H1 (cell line): ENCODE measurements at regions not wholly inside any gene's neighbourhood (a gene's known extent, or its start where the extent isn't known, plus 50 kb on each side); places are given as distances from the start of the nearest gene placed in this dataset.
"Not testable (repeated sequence)": the region's sequence is repeated elsewhere in the genome, so short reads cannot be mapped to it uniquely, and the experiment has no call there.

ENCODE experiments used
- CTCF ChIA-PET: fragments of 300-600 bp; sonication (Branson Sonifier 250); formaldehyde crosslinking; loops from one replicate; lab custom pipeline; 2021; ENCODE audit not compliant: partially characterized antibody; lab: Charles Lee
- POLR2A ChIA-PET: fragments of 300-600 bp; sonication (Branson Sonifier 250); formaldehyde crosslinking; loops from one replicate; lab custom pipeline; 2021; ENCODE audit warnings: inconsistent platforms; ENCODE audit not compliant: partially characterized antibody; lab: Charles Lee
- DNase-seq, 2 experiments: peaks; one replicate each; pipeline versions ENCODE4 v3.0.0 to v3.0.0-alpha.2; 2010 to 2022; ENCODE audit warnings: low spot score in 2 of 2, low read depth in 1 of 2, mixed read lengths in 1 of 2
- FAIRE-seq: peaks from 2 replicates; lab custom pipeline; 2011; peaks lifted over from hg19 to GRCh38; lab: Jason Lieb, UNC
- H2AFZ ChIP-seq: 2 replicates; pipeline ENCODE4 v1.8.1; 2012; ENCODE audit warnings: low read length, inconsistent platforms
- H2AK5ac ChIP-seq: 2 replicates; pipeline ENCODE4 v1.6.1; 2013; ENCODE audit warnings: low read depth, low read length
- H2BK120ac ChIP-seq: replicated peaks from 2 replicates; pipeline ENCODE3; 2013; ENCODE audit warnings: low read depth, low read length, inconsistent platforms
- H2BK12ac ChIP-seq: 2 replicates; pipeline ENCODE4 v1.6.1; 2013; ENCODE audit warnings: low read depth, low read length
- H2BK15ac ChIP-seq: 2 replicates; pipeline ENCODE4 v1.6.1; 2013; ENCODE audit warnings: low read length
- H2BK20ac ChIP-seq: 2 replicates; pipeline ENCODE4 v1.6.1; 2013; ENCODE audit warnings: low read length
- H2BK5ac ChIP-seq: 2 replicates; pipeline ENCODE4 v1.6.1; 2013; ENCODE audit warnings: low read depth, low read length
- H3K14ac ChIP-seq: 2 replicates; pipeline ENCODE4 v1.6.1; 2013; ENCODE audit warnings: inconsistent platforms; ENCODE audit not compliant: insufficient read length
- H3K18ac ChIP-seq: 2 replicates; pipeline ENCODE4 v1.6.1; 2013; ENCODE audit warnings: low read length; ENCODE audit errors: extremely low read depth
- H3K23ac ChIP-seq: 2 replicates; pipeline ENCODE4 v1.6.1; 2013; ENCODE audit warnings: inconsistent platforms; ENCODE audit not compliant: insufficient read length
- H3K23me2 ChIP-seq: 2 replicates; pipeline ENCODE4 v1.6.1; 2013; ENCODE audit warnings: low read depth, low read length
- H3K27ac ChIP-seq: 2 replicates; pipeline ENCODE4 v1.6.1; 2011; ENCODE audit warnings: low read depth, low read length, inconsistent platforms
- H3K27me3 ChIP-seq, 4 experiments: replicated peaks in 1 of 4; 1 replicate in 1 of 4; 2 replicates in 3 of 4; pipeline versions ENCODE4 v1.6.1 to v1.8.1; 2011 to 2013; ENCODE audit warnings: low read length in 3 of 4, mild to moderate bottlenecking in 3 of 4, inconsistent platforms in 2 of 4, mixed read lengths in 2 of 4, moderate library complexity in 1 of 4; ENCODE audit not compliant: control insufficient read depth in 3 of 4, insufficient read depth in 3 of 4; ENCODE audit errors: extremely low read depth in 1 of 4
- H3K36me3 ChIP-seq, 4 experiments: 2 replicates each; pipeline versions ENCODE4 v1.6.1 to v1.8.1; 2011 to 2013; ENCODE audit warnings: mild to moderate bottlenecking in 4 of 4, low read length in 3 of 4, moderate library complexity in 2 of 4, control low read depth in 1 of 4, inconsistent platforms in 1 of 4; ENCODE audit not compliant: insufficient read depth in 4 of 4, control insufficient read depth in 2 of 4
- H3K4ac ChIP-seq: replicated peaks from 2 replicates; pipeline ENCODE3; 2013; ENCODE audit warnings: low read length, low read depth, mixed read lengths, inconsistent platforms; ENCODE audit not compliant: insufficient read length
- H3K4me1 ChIP-seq, 4 experiments: replicated peaks in 1 of 4; 1 replicate in 1 of 4; 2 replicates in 3 of 4; pipeline versions ENCODE4 v1.6.1 to v1.8.1; 2011 to 2013; ENCODE audit warnings: low read length in 3 of 4, inconsistent platforms in 2 of 4, mixed read lengths in 1 of 4; ENCODE audit not compliant: insufficient read depth in 4 of 4, control insufficient read depth in 3 of 4
- H3K4me2 ChIP-seq, 2 experiments: 2 replicates each; pipeline versions ENCODE4 v1.6.1 to v1.8.1; 2011 to 2013; ENCODE audit warnings: low read depth in 2 of 2, low read length in 2 of 2, control low read depth in 1 of 2, inconsistent platforms in 1 of 2, mild to moderate bottlenecking in 1 of 2; ENCODE audit not compliant: insufficient read depth in 1 of 2
- H3K4me3 ChIP-seq, 4 experiments: fragments of 200-600, 300-600 bp in 1 of 4; sonication (generic), shearing (Covaris generic), sonication (Bioruptor Twin) in 1 of 4; 2 replicates each; pipeline versions ENCODE4 v1.5.1 to v1.8.1; 2011 to 2016; ENCODE audit warnings: low read length in 4 of 4, low read depth in 3 of 4, control low read depth in 2 of 4, inconsistent platforms in 2 of 4, mild to moderate bottlenecking in 2 of 4, mixed read lengths in 1 of 4, moderate library complexity in 1 of 4; ENCODE audit not compliant: insufficient read depth in 2 of 4; ENCODE audit errors: extremely low read depth in 1 of 4
- H3K56ac ChIP-seq: replicated peaks from 2 replicates; pipeline ENCODE3; 2013; ENCODE audit warnings: low read depth, mild to moderate bottlenecking, mixed read lengths, low read length, inconsistent platforms; ENCODE audit not compliant: insufficient read length
- H3K79me1 ChIP-seq: 2 replicates; pipeline ENCODE4 v1.6.1; 2013; ENCODE audit warnings: low read depth, low read length, control low read depth
- H3K79me2 ChIP-seq, 2 experiments: 2 replicates each; pipeline versions ENCODE4 v1.6.1 to v1.8.1; 2012 to 2013; ENCODE audit warnings: low read length in 2 of 2, mild to moderate bottlenecking in 2 of 2, inconsistent platforms in 1 of 2; ENCODE audit not compliant: insufficient read depth in 2 of 2, control insufficient read depth in 1 of 2
- H3K9ac ChIP-seq, 4 experiments: replicated peaks in 1 of 4; 1 replicate in 1 of 4; 2 replicates in 3 of 4; pipeline versions ENCODE4 v1.6.1 to v1.8.1; 2011 to 2013; ENCODE audit warnings: low read depth in 3 of 4, low read length in 3 of 4, control low read depth in 2 of 4, mild to moderate bottlenecking in 2 of 4, moderate library complexity in 2 of 4, inconsistent platforms in 1 of 4; ENCODE audit errors: extremely low read depth in 1 of 4
- H3K9me3 ChIP-seq, 2 experiments: 2 replicates each; pipeline versions ENCODE4 v1.6.1 to v1.8.1; 2012 to 2013; ENCODE audit warnings: mild to moderate bottlenecking in 2 of 2, moderate library complexity in 2 of 2, control low read depth in 1 of 2, inconsistent platforms in 1 of 2, low read depth in 1 of 2, low read length in 1 of 2, mixed read lengths in 1 of 2; ENCODE audit not compliant: insufficient read depth in 2 of 2
- H4K20me1 ChIP-seq, 2 experiments: replicated peaks in 1 of 2; 2 replicates each; pipeline versions ENCODE3 to v1.8.1; 2011 to 2013; ENCODE audit warnings: inconsistent platforms in 2 of 2, low read length in 2 of 2, mild to moderate bottlenecking in 1 of 2; ENCODE audit not compliant: insufficient read depth in 2 of 2, control insufficient read depth in 1 of 2
- H4K5ac ChIP-seq: 2 replicates; pipeline ENCODE4 v1.6.1; 2013; ENCODE audit warnings: low read length, low read depth, mixed read lengths, inconsistent platforms; ENCODE audit not compliant: insufficient read length
- H4K8ac ChIP-seq: 2 replicates; pipeline ENCODE4 v1.8.0; 2013; ENCODE audit warnings: mild to moderate bottlenecking, moderate library complexity, low read length, inconsistent platforms; ENCODE audit not compliant: insufficient read depth; ENCODE audit errors: extremely low read depth
- H4K91ac ChIP-seq: replicated peaks from 2 replicates; pipeline ENCODE3; 2013; ENCODE audit warnings: low read length, mixed read lengths, inconsistent platforms; ENCODE audit not compliant: insufficient read length
- WGBS, 2 experiments: shearing (Covaris generic) in 1 of 2; methylation state at CpG; one replicate each; pipeline versions ENCODE4 v1.1.6 to v1.1.7; 2013 to 2015; ENCODE audit warnings: low lambda C conversion rate in 2 of 2, mixed read lengths in 2 of 2, inconsistent platforms in 1 of 2, low coverage in 1 of 2, missing lambda C conversion rate in 1 of 2; ENCODE audit not compliant: insufficient replicate concordance in 2 of 2, insufficient coverage in 1 of 2, insufficient read length in 1 of 2; ENCODE audit errors: extremely low coverage in 1 of 2, missing lambda C conversion rate in 1 of 2; 5-methylcytosine and 5-hydroxymethylcytosine counted together

DNA sequence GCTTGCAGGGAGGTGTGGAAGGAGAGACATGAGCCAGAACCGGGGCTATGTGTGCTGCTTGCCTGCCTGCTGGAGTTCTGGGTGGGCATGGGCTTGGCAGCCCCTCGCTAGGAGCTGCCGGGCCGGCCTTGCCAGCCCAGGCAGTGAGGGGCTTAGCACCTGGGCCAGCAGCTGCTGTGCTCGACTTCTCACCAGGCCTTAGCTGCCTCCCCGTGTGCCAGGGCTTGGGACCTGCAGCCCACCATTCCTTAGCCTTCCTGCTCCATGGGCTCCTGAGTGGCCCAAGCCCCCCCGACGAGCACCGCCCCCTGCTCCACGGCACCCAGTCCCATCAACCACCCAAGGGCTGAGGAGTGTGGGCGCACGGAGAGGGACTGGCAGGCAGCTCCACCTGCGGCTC lies 111.3 kb downstream of the OTOP1 start:
- DNase-seq, H3K4ac ChIP-seq, H3K18ac ChIP-seq, H3K56ac ChIP-seq, H2AFZ ChIP-seq, H3K79me2 ChIP-seq, H3K14ac ChIP-seq, H3K23ac ChIP-seq, H3K4me3 ChIP-seq, H3K79me1 ChIP-seq, H3K4me2 ChIP-seq, H4K20me1 ChIP-seq, H3K4me1 ChIP-seq, H3K9me3 ChIP-seq, FAIRE-seq, H4K5ac ChIP-seq, H2AK5ac ChIP-seq, H3K36me3 ChIP-seq, H4K91ac ChIP-seq, H2BK15ac ChIP-seq, H2BK5ac ChIP-seq, H4K8ac ChIP-seq, H3K27me3 ChIP-seq, H3K9ac ChIP-seq, POLR2A ChIA-PET, H2BK12ac ChIP-seq, H3K23me2 ChIP-seq, H2BK120ac ChIP-seq, H2BK20ac ChIP-seq, H3K27ac ChIP-seq: not testable (repeated sequence)
- 87% methylated on average over 7 of the region's 13 CpGs; no CpG with 5 or more reads in 1 of the 2 experiments for WGBS, 2 experiments
- CTCF ChIA-PET = interaction anchor here (1.0 to 1.6 kb wide), 2 partner anchors 8 to 30 kb away, joined by 3 to 4 read pairs; no protein-coding TSS in a partner anchor
